ENCODE measurements at regions not wholly inside any gene's neighbourhood (a gene's known extent, or its start where the extent isn't known, plus 50 kb on each side); places are given as distances from the start of the nearest gene placed in this dataset.

DNA sequence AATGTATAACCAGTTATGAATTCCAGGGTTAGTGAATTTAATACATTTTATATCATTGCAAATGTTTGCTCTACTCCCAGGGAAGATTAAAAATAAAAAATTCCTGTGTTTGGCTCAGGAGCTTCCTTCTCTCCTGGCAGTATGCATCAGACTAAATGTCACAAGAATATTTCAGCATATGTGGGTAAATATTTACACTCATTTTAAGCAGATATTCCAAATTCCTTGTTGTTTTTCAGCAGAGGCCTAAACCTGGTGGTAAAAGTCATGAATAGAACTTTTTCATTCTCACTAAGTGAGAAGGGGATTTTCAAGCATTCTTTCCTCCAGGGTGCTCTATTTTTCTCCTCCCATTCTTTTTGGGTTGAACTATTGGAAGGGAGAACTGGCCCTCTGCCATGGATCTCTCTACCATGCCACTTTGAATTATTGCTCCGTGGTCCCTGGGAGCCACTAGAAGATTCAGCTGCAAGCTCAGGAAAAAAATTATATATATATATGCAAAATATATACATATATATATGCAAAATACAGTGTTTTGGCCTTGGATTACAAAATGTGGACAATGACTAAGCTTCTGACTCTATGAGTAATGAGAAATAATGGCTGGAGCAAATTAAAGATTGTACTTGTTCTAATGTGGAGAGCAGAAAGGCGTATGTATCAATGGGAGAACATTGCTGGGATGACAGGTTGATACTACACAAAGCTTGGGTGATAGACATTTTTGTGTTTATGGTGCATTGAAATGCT, 180.6 kb upstream of the PAPPA start:
- TF ChIP-seq, protein P1, sequence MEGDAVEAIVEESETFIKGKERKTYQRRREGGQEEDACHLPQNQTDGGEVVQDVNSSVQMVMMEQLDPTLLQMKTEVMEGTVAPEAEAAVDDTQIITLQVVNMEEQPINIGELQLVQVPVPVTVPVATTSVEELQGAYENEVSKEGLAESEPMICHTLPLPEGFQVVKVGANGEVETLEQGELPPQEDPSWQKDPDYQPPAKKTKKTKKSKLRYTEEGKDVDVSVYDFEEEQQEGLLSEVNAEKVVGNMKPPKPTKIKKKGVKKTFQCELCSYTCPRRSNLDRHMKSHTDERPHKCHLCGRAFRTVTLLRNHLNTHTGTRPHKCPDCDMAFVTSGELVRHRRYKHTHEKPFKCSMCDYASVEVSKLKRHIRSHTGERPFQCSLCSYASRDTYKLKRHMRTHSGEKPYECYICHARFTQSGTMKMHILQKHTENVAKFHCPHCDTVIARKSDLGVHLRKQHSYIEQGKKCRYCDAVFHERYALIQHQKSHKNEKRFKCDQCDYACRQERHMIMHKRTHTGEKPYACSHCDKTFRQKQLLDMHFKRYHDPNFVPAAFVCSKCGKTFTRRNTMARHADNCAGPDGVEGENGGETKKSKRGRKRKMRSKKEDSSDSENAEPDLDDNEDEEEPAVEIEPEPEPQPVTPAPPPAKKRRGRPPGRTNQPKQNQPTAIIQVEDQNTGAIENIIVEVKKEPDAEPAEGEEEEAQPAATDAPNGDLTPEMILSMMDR (IDR thresholded peaks at IDR 0.05; ENCODE audit: borderline replicate concordance, extremely low read depth, low read length, poor library complexity, severe bottlenecking) = no peak
- no peak for TF ChIP-seq EZH2 (IDR thresholded peaks at IDR 0.05; ENCODE audit: borderline replicate concordance, low read depth, low read length, severe bottlenecking)

All from DND-41 (cell line).